KMS-11 (cell line): ENCODE measurements at regions not wholly inside any gene's neighbourhood (a gene's known extent, or its start where the extent isn't known, plus 50 kb on each side); places are given as distances from the start of the nearest gene placed in this dataset.

ENCODE experiments used
- H2AFZ ChIP-seq: fragments of 200-600 bp; sonication (generic); 2 replicates; pipeline ENCODE4 v1.6.1; 2016; ENCODE audit warnings: antibody characterized with exemption, mixed run types, low read depth
- H3K27ac ChIP-seq: fragments of 200-600 bp; sonication (generic); 2 replicates; pipeline ENCODE4 v1.6.1; 2016; ENCODE audit warnings: mild to moderate bottlenecking, mixed run types
- H3K27me3 ChIP-seq: fragments of 200-600 bp; sonication (generic); 2 replicates; pipeline ENCODE4 v1.6.1; 2017; ENCODE audit warnings: mild to moderate bottlenecking, low read depth, mixed run types, moderate library complexity; ENCODE audit not compliant: insufficient read depth
- H3K36me3 ChIP-seq: fragments of 200-600 bp; sonication (generic); 2 replicates; pipeline ENCODE4 v1.6.1; 2017; ENCODE audit warnings: mild to moderate bottlenecking, mixed run types; ENCODE audit not compliant: insufficient read depth
- H3K4me1 ChIP-seq: fragments of 200-600 bp; sonication (generic); 2 replicates; pipeline ENCODE4 v1.6.1; 2016; ENCODE audit warnings: mild to moderate bottlenecking, low read depth, mixed run types; ENCODE audit not compliant: poor library complexity, severe bottlenecking
- H3K4me2 ChIP-seq: fragments of 200-600 bp; sonication (generic); 2 replicates; pipeline ENCODE4 v1.7.0; 2016; ENCODE audit warnings: mild to moderate bottlenecking, mixed run types
- H3K4me3 ChIP-seq: fragments of 200-600 bp; sonication (generic); IDR thresholded peaks from 2 replicates; pipeline ENCODE4 v1.6.1; 2017; ENCODE audit warnings: low read depth, low read length, mixed read lengths; ENCODE audit not compliant: insufficient read depth
- H3K79me2 ChIP-seq: fragments of 200-600 bp; sonication (generic); 2 replicates; pipeline ENCODE4 v1.6.1; 2016; ENCODE audit warnings: low read depth, mixed run types; ENCODE audit not compliant: insufficient read depth
- H3K9ac ChIP-seq: fragments of 200-600 bp; sonication (generic); 2 replicates; pipeline ENCODE4 v1.6.1; 2016; ENCODE audit warnings: mild to moderate bottlenecking, mixed run types
- H4K20me1 ChIP-seq: fragments of 200-600 bp; sonication (generic); 2 replicates; pipeline ENCODE4 v1.6.1; 2016; ENCODE audit warnings: mild to moderate bottlenecking, mixed run types; ENCODE audit not compliant: insufficient read depth
- CTCF ChIP-seq: fragments of 200-600 bp; sonication (generic); conservative IDR thresholded peaks from 2 replicates; pipeline ENCODE4 v1.6.1; 2017; ENCODE audit warnings: low read depth, mild to moderate bottlenecking, antibody characterized with exemption, low read length, moderate library complexity, mixed read lengths

GRCh38 chr5:32519508-32519907, 65.8 kb upstream of the SUB1 start:
- H4K20me1 ChIP-seq: no peaks in the 10 kb centered on the region
- no peak for TF ChIP-seq CTCF
- H3K4me3 ChIP-seq: no peak overlapping the region
- H3K27me3 ChIP-seq: no peaks in the 10 kb centered on the region
- H3K4me1 ChIP-seq: no peaks in the 10 kb centered on the region
- H3K9ac ChIP-seq: no peak overlapping the region
- H2AFZ ChIP-seq: no peak overlapping the region
- H3K79me2 ChIP-seq: no peaks in the 10 kb centered on the region
- H3K36me3 ChIP-seq: no peaks in the 10 kb centered on the region
- H3K27ac ChIP-seq: no peak overlapping the region
- no peak overlapping the region for H3K4me2 ChIP-seq

- no peak overlapping the region for H3K4me2 ChIP-seq
- no peaks in the 10 kb centered on the region for H3K27me3 ChIP-seq
- H3K9ac ChIP-seq: no peak overlapping the region
- H3K79me2 ChIP-seq: no peaks in the 10 kb centered on the region
- H4K20me1 ChIP-seq: no peaks in the 10 kb centered on the region
- H3K36me3 ChIP-seq: no peaks in the 10 kb centered on the region
- H2AFZ ChIP-seq: no peak overlapping the region
- no peak overlapping the region for H3K27ac ChIP-seq
- no peaks in the 10 kb centered on the region for H3K4me1 ChIP-seq
- H3K4me3 ChIP-seq: no peak overlapping the region
- TF ChIP-seq CTCF: no peak
Measured at GRCh38 chr5:32514806-32515205, 70.3 kb upstream of the ZFR start.

DNA sequence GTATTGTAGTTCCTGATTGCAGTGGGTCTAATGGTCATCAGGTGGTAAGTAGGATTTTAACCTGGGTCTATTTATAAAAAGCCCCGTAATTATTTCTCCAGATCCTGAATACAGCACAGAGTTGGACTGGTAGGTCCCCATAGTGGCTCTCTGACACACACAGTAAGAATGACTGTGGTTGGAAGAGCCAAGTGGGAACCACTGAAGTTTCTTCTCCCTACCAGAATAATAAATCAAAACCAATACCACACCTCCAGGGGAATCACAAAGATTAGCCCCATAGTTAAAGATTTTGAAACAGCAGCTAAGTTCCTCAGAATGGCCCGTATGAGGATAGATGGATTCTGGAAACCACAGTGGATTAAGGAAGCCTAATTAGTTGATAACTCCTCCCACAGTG, 68.4 kb upstream of the ZFR start:
- Histone ChIP-seq H4K20me1 (no peaks in the 10 kb centered on the region), H3K4me3 (no peak overlapping the region), H3K27ac (no peak overlapping the region), H3K4me2 (no peak overlapping the region), H3K79me2 (no peaks in the 10 kb centered on the region), H3K36me3 (no peaks in the 10 kb centered on the region), H3K27me3 (no peaks in the 10 kb centered on the region), H3K9ac (no peak overlapping the region), H2AFZ (no peak overlapping the region), H3K4me1 (peaks cover 7% of the 10 kb centered on the region)
- TF ChIP-seq CTCF: no peak

GRCh38 chr5:32511776-32512374, 67.3 kb upstream of the ZFR start:
- Histone ChIP-seq H2AFZ (no peak overlapping the region), H3K9ac (no peak overlapping the region), H3K4me3 (no peak overlapping the region), H3K27ac (no peak overlapping the region), H3K4me2 (no peak overlapping the region), H3K79me2 (no peaks in the 10 kb centered on the region), H3K4me1 (peaks cover 17% of the 10 kb centered on the region), H3K36me3 (no peaks in the 10 kb centered on the region), H4K20me1 (no peaks in the 10 kb centered on the region), H3K27me3 (no peaks in the 10 kb centered on the region)
- TF ChIP-seq CTCF: no peak

DNA sequence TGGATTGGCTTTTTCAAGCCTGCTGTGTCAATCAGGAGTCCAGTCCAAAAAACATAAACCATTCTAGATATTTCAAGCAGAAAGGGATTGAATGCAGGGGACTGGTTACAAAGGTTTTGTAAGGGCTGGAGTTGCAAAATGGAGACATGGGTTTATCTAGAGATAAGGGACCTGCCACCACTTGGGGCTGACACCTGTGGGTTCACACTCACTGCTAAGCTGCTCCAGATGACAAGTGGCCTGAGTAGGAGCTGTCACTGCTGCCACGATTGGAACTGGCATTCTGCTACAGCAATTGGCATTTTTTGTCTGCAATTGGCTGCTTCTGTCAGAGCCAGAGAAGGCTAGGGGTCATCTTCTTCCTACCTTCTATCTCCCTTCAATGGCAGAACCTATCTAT, 66.3 kb upstream of the ZFR start:
- H3K27ac ChIP-seq: no peak overlapping the region
- H3K4me3 ChIP-seq: no peak overlapping the region
- H3K9ac ChIP-seq: no peak overlapping the region
- no peaks in the 10 kb centered on the region for H4K20me1 ChIP-seq
- H3K4me2 ChIP-seq: no peak overlapping the region
- no peaks in the 10 kb centered on the region for H3K79me2 ChIP-seq
- H3K36me3 ChIP-seq: no peaks in the 10 kb centered on the region
- no peak overlapping the region for H2AFZ ChIP-seq
- H3K4me1 ChIP-seq: peaks cover 27% of the 10 kb centered on the region
- H3K27me3 ChIP-seq: no peaks in the 10 kb centered on the region
- TF ChIP-seq CTCF: no peak
